A673 (cell line): ENCODE measurements at regions not wholly inside any gene's neighbourhood (a gene's known extent, or its start where the extent isn't known, plus 50 kb on each side); places are given as distances from the start of the nearest gene placed in this dataset.

Experiments
- BruUV-seq: library from RNA; stranded (reverse); fragments of 400-500 nt; replicated peaks from 2 replicates; lab custom pipeline; 2021; lab: Mats Ljungman, UMichigan
- CTCF ChIA-PET: fragments of 300-600 bp; sonication (Branson Sonifier 250); formaldehyde crosslinking; loops from one replicate; lab custom pipeline; 2022; ENCODE audit warnings: antibody characterized with exemption; lab: Charles Lee
- POLR2A ChIA-PET: fragments of 300-600 bp; sonication (Branson Sonifier 250); formaldehyde crosslinking; loops from one replicate; lab custom pipeline; 2022; ENCODE audit warnings: antibody characterized with exemption; ENCODE audit not compliant: low non-redundant PET; lab: Charles Lee
- DNase-seq: peaks from one replicate; pipeline ENCODE4 v3.0.0-alpha.2; 2015; ENCODE audit warnings: low spot score
- H3K27ac ChIP-seq: fragments of 200-600 bp; sonication (generic); 2 replicates; pipeline ENCODE4 v1.5.1; 2016; ENCODE audit warnings: mixed run types, low read depth, mild to moderate bottlenecking, mixed read lengths, antibody characterized with exemption, low read length; ENCODE audit not compliant: poor library complexity, severe bottlenecking
- H3K27me3 ChIP-seq: fragments of 200-600 bp; sonication (generic); replicated peaks from 2 replicates; pipeline ENCODE4 v1.6.1; 2017; ENCODE audit warnings: mixed run types, low read depth, mild to moderate bottlenecking, mixed read lengths, antibody characterized with exemption, low read length; ENCODE audit not compliant: insufficient read depth, poor library complexity
- H3K36me3 ChIP-seq: fragments of 200-600 bp; sonication (generic); 2 replicates; pipeline ENCODE4 v1.6.1; 2016; ENCODE audit warnings: mixed run types, mild to moderate bottlenecking, mixed read lengths, antibody characterized with exemption, low read length; ENCODE audit not compliant: insufficient read depth, poor library complexity, severe bottlenecking
- H3K4me1 ChIP-seq: fragments of 200-600 bp; sonication (generic); 2 replicates; pipeline ENCODE4 v1.6.1; 2017; ENCODE audit warnings: mixed run types, mild to moderate bottlenecking, mixed read lengths, antibody characterized with exemption, low read length; ENCODE audit not compliant: insufficient read depth, poor library complexity, severe bottlenecking
- H3K4me3 ChIP-seq: fragments of 200-600 bp; sonication (generic); 2 replicates; pipeline ENCODE4 v1.5.1; 2016; ENCODE audit warnings: low read depth, mixed run types, mild to moderate bottlenecking, mixed read lengths, low read length; ENCODE audit not compliant: poor library complexity, severe bottlenecking
- H3K9me3 ChIP-seq: fragments of 200-600 bp; sonication (generic); 2 replicates; pipeline ENCODE4 v1.6.1; 2016; ENCODE audit warnings: mixed run types, low read depth, mild to moderate bottlenecking, mixed read lengths, antibody characterized with exemption, low read length; ENCODE audit not compliant: poor library complexity, severe bottlenecking
- EZH2 ChIP-seq: fragments of 200-600 bp; sonication (generic); IDR thresholded peaks from 2 replicates; pipeline ENCODE4 v1.6.1; 2017; ENCODE audit warnings: borderline replicate concordance, low read depth, mild to moderate bottlenecking, mixed read lengths, antibody characterized with exemption, low read length; ENCODE audit not compliant: poor library complexity, severe bottlenecking
- intact Hi-C: fragments of 100-400 bp; cut with micrococcal nuclease; formaldehyde crosslinking; loops from one replicate; pipeline ENCODE4 v1.10.0; 2022; ENCODE audit not compliant: unreplicated experiment
- TF ChIP-seq, protein P1 (sequence below): fragments of 300-800, 200-600 bp; sonication (generic); conservative IDR thresholded peaks from 2 replicates; pipeline ENCODE4 v1.5.1; 2017; ENCODE audit warnings: low read depth, mild to moderate bottlenecking, antibody characterized with exemption, low read length, moderate library complexity, mixed read lengths

DNA sequence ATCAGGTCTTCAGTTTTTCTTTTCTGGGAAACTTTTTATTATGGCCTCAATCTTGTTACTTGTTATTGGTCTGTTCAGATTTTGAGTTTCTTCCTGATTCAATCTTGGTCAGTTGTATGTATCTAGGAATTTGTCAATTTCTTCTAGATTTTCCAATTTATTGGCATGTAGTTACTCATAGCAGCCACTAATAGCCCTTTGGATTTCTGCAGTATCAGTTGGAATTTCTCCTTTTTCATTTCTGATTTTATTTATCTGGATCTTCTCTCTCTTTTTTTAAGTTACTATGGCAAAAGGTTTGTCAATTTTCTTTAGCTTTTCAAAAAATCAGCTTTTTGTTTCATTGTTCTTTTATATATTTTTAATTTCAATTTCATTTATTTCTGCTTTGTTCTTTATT is 419.6 kb upstream of the KIRREL3 start:
- ChIA-PET POLR2A (no interaction called here), CTCF (no interaction called here)
- Histone ChIP-seq H3K4me1 (no peaks in the 10 kb centered on the region), H3K27ac (no peak overlapping the region), H3K36me3 (no peaks in the 10 kb centered on the region), H3K9me3 (no peaks in the 10 kb centered on the region), H3K27me3 (no peaks in the 10 kb centered on the region), H3K4me3 (no peak overlapping the region)
- no TSS peak for BruUV-seq
- no peak for TF ChIP-seq EZH2
- TF ChIP-seq, protein P1, sequence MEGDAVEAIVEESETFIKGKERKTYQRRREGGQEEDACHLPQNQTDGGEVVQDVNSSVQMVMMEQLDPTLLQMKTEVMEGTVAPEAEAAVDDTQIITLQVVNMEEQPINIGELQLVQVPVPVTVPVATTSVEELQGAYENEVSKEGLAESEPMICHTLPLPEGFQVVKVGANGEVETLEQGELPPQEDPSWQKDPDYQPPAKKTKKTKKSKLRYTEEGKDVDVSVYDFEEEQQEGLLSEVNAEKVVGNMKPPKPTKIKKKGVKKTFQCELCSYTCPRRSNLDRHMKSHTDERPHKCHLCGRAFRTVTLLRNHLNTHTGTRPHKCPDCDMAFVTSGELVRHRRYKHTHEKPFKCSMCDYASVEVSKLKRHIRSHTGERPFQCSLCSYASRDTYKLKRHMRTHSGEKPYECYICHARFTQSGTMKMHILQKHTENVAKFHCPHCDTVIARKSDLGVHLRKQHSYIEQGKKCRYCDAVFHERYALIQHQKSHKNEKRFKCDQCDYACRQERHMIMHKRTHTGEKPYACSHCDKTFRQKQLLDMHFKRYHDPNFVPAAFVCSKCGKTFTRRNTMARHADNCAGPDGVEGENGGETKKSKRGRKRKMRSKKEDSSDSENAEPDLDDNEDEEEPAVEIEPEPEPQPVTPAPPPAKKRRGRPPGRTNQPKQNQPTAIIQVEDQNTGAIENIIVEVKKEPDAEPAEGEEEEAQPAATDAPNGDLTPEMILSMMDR = no peak
- no peak for DNase-seq
- intact Hi-C loops = no loop called here

DNA sequence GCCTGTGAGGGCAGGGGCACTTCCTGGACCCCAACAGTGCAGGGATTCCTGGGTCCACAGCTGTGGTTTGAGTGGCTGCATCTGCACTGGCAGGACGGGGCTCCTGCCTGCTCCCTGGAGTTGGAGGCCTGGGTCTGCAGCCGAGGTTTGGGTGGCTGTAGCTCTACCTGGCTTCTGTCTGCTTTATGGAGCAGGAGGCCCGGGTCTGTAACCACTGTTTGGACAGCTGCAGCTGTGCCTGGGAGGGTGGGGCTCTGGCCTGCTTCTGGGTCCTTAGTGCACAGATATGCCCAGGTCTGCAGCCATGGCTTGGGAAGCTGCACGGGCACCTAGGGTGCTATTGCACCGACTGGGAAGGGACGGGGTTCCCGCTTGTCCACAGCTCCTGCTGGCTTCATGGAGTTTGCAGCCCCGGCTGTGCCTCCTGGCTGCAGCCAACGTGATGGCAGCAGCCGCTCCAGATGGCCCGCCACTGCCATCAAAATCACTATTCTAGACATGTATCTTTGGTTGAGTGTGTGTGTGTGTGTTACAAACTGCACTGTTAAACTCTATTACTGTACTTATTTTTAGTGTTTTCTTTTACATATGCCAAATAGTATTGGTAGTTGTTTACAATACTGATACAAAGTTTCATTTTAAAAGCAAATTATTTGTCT is 412.3 kb upstream of the KIRREL3 start:
- H3K36me3 ChIP-seq = no peaks in the 10 kb centered on the region
- no peaks in the 10 kb centered on the region for H3K9me3 ChIP-seq
- H3K27me3 ChIP-seq = no peaks in the 10 kb centered on the region
- H3K4me3 ChIP-seq = no peak overlapping the region
- no peaks in the 10 kb centered on the region for H3K4me1 ChIP-seq
- intact Hi-C loops = no loop called here
- no peak overlapping the region for H3K27ac ChIP-seq
- no TSS peak for BruUV-seq
- no peak for DNase-seq
- CTCF ChIA-PET = no interaction called here
- TF ChIP-seq, protein P1 = no peak
- POLR2A ChIA-PET = no interaction called here

DNA sequence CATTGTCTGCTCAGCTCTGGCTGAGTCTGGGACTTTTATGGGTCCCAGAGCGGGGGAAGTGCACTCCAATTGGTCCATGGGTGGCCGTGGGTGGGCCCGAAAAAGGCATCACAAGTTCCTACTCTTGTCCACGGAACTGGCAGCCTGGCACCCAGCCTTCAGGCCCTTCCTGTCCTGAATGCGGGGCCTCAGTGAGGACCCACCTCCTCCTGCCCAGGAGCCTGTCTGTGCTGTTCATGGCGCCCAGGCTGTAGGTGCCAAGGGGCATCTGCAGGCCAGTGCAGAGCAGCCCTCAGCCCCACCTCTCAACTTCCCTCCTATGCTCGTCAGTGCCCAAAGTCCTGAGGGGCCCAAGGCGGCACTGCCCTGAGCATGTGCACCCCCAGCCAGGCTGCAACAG is 411.7 kb upstream of the KIRREL3 start:
- BruUV-seq = no TSS peak
- DNase-seq = no peak
- H3K9me3 ChIP-seq = no peaks in the 10 kb centered on the region
- no peaks in the 10 kb centered on the region for H3K36me3 ChIP-seq
- ChIA-PET POLR2A (no interaction called here), CTCF (no interaction called here)
- no peak for TF ChIP-seq EZH2
- TF ChIP-seq, protein P1 = no peak
- H3K4me3 ChIP-seq = no peak overlapping the region
- H3K27me3 ChIP-seq = no peaks in the 10 kb centered on the region
- H3K4me1 ChIP-seq = no peaks in the 10 kb centered on the region
- H3K27ac ChIP-seq = no peak overlapping the region
- intact Hi-C loops = no loop called here
